T-helper 1 cell treated with Interleukin-12 subunit alpha and Interleukin-12 subunit beta and Interleukin-4 antibody, amounts not matched to agents 30 ng/mL and 1 ng/mL, for 36 hours (primary cell): ENCODE measurements at regions not wholly inside any gene's neighbourhood (a gene's known extent, or its start where the extent isn't known, plus 50 kb on each side); places are given as distances from the start of the nearest gene placed in this dataset.
"Not testable (repeated sequence)": the region's sequence is repeated elsewhere in the genome, so short reads cannot be mapped to it uniquely, and the experiment has no call there.

Experiments
- intact Hi-C: fragments of 100-400 bp; cut with micrococcal nuclease; formaldehyde crosslinking; loops from one replicate; pipeline ENCODE4 v1.15.1; 2024

DNA sequence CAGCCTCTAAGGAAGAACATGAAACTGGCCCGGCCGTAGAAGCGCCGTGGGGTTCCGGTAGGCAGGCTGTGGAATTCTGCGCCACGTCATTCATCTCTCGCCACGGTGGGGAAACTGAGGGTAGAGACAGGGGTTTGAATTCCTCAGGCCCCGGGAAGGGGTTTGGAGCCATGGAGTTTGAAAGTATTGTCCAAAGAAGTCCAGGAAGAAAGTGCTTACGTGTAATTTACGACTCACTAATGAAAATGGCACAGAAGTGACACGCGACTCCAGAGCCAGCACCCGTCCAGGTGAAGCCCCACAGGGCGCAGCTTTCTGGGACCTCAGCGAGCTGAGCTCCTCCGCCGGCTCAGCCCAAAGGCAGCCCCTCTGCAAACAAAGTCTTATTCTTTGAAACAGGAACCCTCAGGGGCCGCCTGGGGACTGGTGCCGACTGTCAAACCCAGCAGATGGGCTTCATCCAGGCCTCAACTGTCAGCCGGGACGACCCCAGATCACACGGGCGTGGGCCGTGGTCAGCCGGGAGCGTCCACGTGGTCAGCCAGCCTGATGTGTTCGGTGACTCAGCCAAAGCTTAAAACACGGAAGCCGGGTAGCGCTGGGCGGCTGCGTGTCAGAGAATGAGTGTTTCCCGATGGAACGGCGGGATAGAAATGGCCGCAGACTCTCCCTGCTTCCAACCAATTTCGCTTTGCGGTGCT is 200.0 kb downstream of the LAT start:
- intact Hi-C loops: not testable (repeated sequence)

DNA sequence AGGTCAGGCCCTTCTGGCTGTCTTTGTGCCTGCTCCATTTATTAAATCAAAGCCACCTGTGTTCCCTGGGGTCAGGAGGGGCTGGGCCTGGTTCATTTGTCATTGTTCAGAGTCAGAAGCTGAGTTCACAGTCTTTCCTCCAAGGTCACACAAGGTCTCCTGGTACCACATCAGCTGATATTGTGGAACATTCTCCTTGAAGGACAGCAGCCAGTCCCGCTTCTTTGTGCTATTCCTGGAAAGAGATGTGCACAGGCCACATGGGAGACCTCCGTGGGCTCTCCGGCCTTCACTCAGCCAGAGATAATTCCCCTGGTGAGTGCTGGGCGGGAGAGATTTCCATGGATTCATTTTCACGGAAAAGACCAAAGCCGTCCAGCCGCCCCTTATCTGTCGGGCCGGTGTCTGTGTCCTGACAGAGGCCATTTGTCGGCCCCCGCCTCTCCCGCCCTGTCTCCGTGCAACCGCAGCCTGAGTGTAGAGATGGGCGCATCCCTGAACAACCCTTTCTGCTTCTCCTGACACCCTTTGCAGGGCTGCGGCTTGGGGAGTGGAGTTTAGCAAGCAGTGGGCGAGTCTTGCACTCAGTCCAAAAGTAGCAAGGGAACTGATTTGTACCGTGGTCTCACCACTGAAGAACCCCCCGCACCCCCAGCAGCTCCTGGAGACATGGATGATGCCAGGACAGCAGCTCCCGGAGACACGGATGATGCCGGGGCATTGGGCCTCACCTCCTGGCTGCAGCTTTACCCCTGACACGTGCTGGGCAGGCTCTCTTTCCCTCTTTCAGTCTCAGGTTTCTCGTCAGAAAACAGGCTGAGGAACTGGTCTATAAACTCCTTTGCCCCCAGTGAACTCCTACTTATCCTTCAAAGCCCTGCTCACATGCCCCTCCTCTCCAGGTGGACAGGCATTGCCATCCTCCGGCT is 198.4 kb downstream of the LAT start:
- intact Hi-C loops: not testable (repeated sequence)

DNA sequence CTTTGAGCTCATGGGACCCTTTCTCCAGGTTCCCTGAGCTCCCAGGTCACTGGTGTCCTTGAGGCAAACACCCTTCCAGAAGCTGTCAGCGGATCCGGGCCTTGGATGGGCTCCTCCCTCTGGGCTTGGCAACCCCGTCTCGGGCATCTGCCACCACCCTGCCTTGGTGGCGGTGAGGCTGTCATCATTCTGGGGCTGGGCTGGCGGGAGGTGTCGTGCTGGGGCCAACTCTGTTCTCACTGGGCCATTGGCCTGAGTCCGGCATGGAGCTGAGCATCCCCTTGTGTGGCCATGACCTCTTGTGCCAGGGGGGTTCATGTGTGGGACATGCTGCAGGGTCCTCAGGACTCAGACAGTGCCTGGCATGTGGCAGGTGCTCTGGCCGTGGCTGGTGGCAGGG is 197.6 kb downstream of the LAT start:
- intact Hi-C loops: no loop called here

DNA sequence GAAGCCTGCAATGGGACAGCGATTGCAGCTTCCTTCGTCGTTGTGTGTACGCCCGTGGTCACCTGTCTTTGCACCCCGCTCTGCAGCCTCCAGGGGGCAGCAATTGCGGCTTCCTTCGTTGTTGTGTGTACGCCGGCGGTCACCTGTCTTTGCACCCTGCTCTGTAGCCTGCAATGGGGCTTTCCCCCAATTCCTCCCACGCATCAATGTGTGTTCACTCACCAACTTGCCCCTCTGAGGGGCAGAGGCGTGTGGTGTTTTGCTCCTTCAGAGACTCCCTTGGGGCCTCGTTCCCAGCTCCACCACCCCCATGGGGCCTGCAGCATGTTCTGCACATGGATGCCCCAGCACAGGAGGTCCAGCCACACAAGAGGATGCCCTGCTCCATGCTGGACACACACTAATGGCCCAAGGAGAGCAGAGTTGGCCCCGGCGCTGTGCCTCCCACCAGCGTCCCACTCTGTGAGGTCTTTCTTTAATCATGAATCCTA is 197.1 kb downstream of the LAT start:
- intact Hi-C loops: not testable (repeated sequence)

DNA sequence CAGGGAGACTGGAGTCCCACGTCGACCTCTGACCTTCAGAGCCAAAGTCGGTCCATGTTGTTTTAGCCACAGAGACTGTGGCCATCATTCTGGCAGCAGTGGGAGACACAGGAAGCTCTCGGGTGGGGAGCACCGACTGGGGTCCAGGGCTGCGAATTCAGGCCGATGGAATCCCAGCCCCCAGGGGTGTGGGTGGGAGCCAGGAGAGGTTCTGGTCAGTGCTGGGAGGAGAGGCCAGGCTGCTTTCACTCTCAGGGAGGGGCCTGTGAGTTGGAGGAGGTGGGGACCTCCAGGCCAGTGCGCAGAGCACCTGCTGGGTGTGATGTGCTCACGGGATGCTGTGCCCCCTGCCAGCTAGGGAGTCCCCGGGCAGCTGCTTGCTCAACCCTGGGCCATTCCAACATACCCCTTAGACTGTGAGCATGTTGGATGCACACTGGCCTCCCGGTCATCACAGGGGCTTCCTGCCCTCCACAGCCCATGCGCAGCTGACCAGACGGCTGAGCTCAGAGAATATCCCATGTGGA is 196.5 kb downstream of the LAT start:
- intact Hi-C loops: not testable (repeated sequence)

DNA sequence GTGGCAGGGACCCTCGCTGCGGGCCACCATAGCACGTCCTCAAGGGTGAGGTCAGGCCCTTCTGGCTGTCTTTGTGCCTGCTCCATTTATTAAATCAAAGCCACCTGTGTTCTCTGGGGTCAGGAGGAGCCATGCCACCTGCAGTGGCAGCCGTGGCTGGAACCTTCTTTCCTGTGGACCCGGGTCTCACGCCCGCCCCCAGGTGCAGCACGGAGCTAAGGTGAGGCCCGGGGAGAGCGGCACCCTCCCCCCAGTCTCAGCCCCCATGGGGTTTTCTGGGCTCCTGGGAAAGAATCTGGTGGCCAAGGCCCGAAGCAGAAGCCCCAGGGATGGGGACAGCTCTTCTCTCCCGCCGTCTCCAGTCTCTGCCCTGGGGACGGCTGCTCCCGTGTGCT is 195.4 kb downstream of the LAT start:
- intact Hi-C loops: not testable (repeated sequence)

DNA sequence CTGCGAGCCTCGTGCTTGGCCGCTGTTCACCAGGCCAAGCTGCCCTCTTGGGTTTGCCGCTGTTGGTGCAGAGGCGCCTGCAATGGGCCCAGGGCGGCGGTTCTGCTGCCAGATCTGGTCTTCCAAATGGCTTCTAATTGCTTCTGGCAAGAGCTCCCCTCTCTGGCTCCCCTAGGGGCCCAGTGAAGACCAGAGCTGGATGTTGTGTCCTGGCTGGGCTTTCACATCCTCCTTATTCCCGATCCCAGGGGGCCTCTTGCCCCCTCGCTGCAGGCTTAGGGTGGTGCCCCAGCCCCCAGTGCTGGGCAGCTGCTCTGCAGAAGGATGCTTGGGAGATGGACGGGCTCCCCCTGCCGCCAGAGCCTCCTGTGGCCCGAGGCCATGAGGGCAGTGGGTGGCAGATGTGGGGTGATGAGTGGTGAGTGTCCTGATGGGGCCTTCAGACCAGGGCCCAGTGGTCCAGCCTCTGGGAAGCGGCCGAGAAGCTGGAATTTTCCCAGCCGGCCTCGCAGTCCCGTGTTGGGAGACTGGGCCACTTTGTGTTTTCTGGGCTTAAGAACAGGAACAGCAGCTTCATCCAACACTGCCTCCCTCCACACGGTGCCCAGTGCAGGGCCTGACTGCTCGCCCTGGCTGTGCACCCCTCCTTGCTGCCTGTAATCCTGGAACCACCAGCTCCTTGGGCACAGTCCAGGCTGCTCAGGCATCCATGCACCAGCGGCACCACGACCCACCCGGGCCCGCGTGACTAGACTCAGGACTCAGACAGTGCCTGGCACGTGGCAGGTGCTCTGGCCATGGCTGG is 194.8 kb downstream of the LAT start:
- intact Hi-C loops: not testable (repeated sequence)

DNA sequence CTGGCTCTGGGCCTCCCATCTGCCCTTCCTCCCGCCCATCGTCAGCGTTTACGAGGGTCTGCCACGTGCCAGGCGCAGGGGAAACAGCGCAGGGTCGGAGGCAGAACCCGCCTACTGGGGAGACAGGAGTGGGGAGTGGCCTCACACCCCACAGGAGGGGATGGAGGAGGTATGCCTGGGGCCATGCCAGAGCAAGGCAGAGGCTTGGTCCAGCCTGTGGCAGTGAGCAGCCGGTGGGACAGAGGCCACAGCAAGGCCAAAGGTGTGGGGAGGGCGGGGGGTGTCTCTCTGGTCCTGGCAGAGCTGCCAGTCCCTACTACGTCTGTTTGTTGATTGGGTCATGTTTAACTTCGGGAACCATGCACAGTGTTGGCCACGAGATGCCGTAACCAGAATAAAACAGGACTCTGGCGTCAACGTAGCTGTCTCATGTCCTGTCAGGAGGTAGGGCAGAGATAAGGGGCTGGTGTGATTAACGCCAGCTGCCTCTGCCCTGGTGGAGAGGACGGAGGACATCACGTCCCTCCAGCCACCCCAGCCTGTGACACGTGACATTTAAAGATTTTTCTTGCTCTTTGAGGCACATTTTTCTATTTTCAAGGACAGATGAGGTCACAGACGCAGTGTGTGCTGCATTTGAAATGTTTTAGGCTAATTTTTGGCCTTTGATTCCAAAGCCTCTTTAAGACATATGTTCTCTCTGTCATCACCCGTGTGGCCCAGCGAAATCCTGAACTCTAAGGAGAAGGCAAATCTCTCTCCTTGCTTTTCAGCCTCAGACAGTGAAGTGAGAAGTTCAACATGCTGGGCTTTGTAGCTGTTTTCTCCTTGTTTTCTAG is 193.3 kb downstream of the LAT start:
- intact Hi-C loops: not testable (repeated sequence)

DNA sequence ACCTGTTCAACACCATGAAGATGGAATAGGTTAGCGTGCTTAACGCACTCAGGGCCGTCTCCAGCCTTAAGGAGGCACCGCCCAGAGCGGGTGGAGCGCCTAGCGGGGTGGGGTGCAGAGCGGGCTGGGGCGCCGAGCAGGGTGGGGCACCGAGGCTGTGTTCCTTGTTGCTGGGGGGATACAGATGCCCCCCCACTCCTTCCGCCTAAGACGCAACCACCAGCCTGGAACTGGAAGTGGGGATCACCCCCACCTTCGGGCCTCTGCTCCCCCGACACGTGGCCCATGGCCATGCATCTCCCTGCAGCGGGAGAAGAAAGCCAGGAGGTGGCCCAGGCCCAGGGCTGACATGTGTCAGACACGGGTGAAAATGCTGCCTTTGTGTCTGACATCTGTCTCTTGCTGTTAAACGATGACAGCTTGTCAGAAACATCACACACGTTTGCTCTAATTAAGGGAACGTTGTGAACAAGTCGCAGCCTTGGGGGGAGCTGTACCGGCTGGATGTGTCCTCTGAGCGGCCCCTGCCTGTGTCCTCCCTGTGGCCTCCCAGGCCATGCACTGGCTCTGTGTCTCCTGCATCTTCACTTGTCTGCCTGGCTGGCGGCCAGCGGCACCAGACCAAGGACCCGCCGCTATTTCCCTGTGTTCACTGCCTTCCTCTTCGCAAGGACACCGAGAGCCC is 192.5 kb downstream of the LAT start:
- intact Hi-C loops: not testable (repeated sequence)

DNA sequence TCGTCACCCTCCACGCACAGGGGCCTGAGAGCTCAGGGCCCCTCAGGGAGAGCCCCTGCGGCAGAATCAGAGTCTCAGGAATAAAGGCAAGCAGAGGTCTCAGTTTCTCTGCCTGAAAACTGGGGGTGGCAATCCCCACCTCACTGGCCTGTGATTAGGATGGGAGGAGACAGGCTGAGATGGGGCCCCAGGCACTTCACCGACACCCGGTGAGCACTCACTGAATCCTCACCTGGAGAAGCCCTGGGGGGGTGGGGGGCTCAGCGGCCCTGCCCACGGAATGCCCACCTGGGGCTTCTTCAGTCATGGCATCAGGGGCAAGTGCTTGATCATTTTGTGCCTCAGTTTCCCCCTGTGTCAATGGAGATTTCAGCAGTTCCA is 192.0 kb downstream of the LAT start:
- intact Hi-C loops: not testable (repeated sequence)

DNA sequence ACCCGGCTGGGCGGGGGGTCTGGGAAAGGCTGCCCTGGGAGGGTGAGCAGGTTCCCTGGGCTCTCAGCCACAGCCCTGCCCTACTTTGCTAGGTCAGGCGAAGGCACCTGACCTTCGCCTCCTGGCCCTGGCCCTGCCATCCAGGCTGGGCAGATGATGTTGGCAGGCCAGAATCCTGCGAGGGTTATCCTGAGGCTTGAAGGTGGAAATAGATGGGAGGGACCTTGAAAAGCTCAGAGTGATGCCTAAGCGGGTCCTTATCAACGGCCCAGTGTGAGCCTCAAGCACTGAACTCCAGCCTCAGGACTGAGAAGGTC is 191.3 kb downstream of the LAT start:
- intact Hi-C loops: not testable (repeated sequence)

DNA sequence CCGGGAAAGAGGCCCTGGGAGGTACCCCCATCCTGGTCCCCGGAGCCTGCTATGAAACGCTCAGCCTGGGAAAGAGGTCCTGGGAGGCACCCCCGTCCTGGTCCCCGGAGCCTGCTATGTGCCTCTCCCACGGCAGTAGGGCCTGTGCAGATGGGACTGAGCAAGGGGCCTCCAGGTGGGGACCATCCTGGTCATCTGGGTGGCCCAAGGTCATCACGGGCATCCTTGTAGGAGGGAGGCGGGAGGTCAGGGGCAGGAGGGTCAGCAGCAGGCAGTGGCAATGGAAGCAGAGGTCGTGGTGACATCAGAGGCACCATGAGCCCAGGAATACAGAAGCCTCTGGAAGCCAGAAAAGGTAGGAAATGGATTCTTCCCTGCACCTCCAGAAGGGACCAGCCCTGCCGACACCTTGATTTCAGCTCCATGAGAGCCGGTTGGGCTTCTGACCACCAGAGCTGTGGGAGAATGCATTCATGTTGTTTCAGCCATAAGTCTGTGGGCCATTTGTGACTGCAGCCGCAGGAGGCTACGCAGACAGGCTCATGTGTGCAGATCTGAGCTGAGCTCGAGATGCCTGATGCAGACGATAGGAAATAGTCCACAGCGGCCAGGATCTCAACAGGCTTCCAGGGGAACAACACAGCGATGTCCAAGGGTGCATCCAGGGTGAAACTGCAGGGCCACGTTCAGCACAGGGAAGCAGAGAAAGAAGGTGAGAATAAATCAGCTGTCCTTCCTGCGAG is 190.7 kb downstream of the LAT start:
- intact Hi-C loops: not testable (repeated sequence)

DNA sequence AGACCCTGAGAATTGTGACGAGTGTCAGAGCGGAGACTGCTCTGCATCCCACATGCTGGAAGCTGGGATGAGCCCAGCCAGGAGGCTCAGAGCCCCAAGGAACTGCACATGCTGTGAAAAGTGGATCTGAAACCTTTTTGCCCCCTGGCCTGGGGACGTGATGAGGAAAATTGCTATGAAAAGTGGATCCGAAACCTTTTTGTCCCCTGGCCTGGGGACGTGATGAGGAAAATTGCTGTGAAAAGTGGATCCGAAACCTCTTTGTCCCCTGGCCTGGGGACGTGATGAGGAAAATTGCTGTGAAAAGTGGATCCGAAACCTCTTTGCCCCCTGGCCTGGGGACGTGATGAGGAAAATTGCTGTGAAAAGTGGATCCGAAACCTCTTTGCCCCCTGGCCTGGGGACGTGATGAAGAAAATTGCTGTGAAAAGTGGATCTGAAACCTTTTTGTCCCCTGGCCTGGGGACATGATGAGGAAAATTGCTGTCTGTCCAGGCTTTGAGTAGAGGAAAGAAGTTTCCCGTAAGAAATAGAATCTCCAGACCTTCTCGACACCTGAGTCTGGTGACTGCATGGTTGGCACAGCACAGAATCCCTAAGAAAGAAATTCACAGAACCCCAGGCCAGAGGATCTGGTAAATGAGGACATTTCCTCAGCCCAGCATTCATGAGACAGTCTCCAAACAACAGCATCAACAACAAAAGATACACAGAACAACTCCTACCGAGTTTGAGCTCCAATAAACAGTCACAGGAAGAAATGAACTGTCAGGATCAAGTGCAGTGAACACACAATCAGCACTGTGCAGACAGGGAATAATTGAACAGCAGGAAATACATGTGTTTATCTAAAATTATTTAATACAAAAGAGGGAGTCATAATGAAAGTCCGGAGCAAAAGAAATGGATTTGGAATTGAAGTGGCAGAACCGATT is 188.8 kb downstream of the LAT start:
- intact Hi-C loops: not testable (repeated sequence)

DNA sequence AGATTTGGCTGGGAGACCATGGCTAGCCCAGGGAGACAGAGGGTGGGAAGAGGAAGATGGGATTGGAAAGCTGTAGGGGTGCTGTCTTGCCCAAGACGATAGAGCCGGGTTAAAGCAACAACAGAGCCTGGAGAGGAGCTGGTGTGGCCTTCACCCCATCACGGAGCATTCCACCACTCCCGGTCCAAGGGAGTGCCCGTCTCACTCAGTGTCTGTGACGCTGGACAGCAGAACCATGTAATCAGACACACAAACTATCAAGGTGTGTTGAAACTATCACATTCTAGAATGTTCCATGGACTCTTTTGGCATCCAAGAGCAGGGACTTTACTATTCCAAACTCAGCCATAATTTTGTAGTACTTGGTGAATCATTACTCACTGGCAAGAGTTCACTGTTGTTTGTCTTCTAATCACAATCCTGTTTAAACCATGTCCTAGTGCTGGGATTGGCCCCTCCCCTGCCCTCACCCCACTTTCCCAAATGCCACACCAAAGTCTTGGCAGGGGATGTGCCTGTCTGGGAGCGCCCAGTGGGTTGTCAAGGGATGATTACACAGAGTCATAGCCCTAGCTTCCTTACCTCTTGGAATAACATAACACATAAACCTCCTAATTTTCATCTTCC is 187.4 kb downstream of the LAT start:
- intact Hi-C loops: not testable (repeated sequence)

DNA sequence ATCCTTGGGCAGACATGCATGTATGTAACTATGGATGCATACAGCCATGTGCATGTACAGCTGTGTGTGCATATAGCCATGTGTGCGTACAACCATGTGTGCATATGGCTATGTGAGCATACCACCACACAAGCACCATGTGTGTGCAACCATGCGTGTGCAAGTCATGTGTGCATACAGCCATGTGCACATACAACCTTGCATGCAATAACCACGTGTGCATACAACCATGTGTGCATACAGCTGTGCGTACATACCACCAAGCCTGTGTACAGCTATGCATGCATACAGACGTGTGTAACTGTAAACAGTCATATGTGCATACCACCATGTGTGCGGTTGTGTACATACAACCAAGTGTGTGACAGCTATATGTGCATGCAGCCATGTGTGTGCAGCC is 186.4 kb downstream of the LAT start:
- intact Hi-C loops: not testable (repeated sequence)

DNA sequence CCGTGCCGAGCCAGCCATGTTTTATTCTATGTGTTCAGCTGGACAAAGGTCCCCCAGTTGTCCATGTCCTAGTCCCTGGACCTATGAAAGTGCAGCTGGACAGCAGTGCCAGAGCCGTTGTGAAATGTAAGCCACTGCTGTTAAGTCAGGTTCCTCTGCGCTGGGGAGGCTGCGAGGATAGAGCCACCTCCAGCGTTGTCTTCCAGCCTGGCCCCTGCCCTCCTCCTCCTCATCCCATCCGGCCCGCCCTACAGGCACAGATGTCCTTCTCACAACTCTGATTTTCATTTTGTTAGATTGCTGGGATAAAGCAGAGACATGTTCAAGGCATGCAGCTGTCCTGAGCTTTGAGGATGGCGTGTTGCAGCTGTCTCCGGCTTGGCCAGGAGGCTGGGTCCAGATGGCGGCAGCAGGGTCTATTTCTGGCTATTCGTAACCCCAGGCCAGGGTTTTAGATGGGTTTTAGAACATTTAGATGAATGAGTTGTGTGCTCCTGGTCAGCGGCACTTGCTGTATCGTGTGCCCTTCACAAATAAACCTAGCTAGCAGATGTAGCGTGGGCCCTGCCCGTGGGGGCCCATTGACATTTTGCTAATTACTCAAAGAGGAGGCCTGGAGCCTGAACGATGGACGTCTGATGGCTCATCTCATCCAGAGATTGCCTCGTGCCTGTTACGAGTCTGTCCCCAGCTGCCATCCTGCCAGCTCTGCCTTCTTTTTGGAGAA is 185.7 kb downstream of the LAT start:
- intact Hi-C loops: not testable (repeated sequence)
